ENCODE measurements at regions not wholly inside any gene's neighbourhood (a gene's known extent, or its start where the extent isn't known, plus 50 kb on each side); places are given as distances from the start of the nearest gene placed in this dataset.

- POLR2A ChIA-PET = interaction anchor here (0.6 to 6.0 kb wide), 32 partner anchors 7 to 426 kb away, joined by 3 to 81 read pairs (median 4); partner anchors contain the start of genes ATG10 and SSBP2
- H3K79me2 ChIP-seq (ENCODE audit: insufficient read depth, low read depth, low read length) = peaks cover 4% of the 10 kb centered on the region; the same call in 1 of the 2 replicates
- H3K4me3 ChIP-seq (ENCODE audit: low read depth, low read length, poor library complexity, severe bottlenecking) = peak overlapping the region; percentile 82
- H3K9me2 ChIP-seq (ENCODE audit: insufficient read depth, low read length) = no peaks in the 10 kb centered on the region; the same call in 1 of the 2 replicates
- H3K9me3 ChIP-seq (ENCODE audit: low read length) = no peaks in the 10 kb centered on the region
- BruUV-seq (replicated peaks) = no TSS peak
- TF ChIP-seq CTCF (conservative IDR thresholded peaks at IDR 0.05; ENCODE audit: low read length) = no peak
- TF ChIP-seq EZH2phosphoT487 (IDR thresholded peaks at IDR 0.05; ENCODE audit: borderline replicate concordance, low read depth, low read length) = no peak
- intact Hi-C loops (cut with micrococcal nuclease; ENCODE audit: unreplicated experiment) = loop anchor here (1.0 to 10.0 kb wide), 8 partner anchors 63 to 548 kb away; partner anchors contain the start of genes SSBP2 and ZCCHC9
- H4K20me1 ChIP-seq (ENCODE audit: insufficient read depth, low read length) = no peaks in the 10 kb centered on the region
- peak; percentile 15 for DNase-seq (ENCODE audit: low spot score)
- H2AFZ ChIP-seq (ENCODE audit: low read length) = peak overlapping the region; percentile 79
- H3K4me2 ChIP-seq (ENCODE audit: low read length) = peak overlapping the region; percentile 77
- CTCF ChIA-PET (ENCODE audit: unreplicated experiment) = interaction anchor here (0.7 to 1.5 kb wide), 4 partner anchors 64 to 141 kb away, joined by 3 to 6 read pairs (median 3); no protein-coding TSS in a partner anchor
- peaks cover 53% of the 10 kb centered on the region for H3K4me1 ChIP-seq (ENCODE audit: insufficient read depth, low read length, poor library complexity, severe bottlenecking)
- no peaks in the 10 kb centered on the region for H3K36me3 ChIP-seq (ENCODE audit: insufficient read depth, low read length)
- peak overlapping the region; percentile 92 for H3K27ac ChIP-seq (ENCODE audit: low read depth, low read length, poor library complexity, severe bottlenecking)
These were observed 99.8 kb upstream of the SSBP2 start for GRCh38 chr5:81850501-81851357.

GRCh38 chr5:81849770-81850367 lies 99.0 kb upstream of the SSBP2 start:
- Histone ChIP-seq H3K9me3 (ENCODE audit: low read length) (no peaks in the 10 kb centered on the region), H3K27ac (ENCODE audit: low read depth, low read length, poor library complexity, severe bottlenecking) (peak overlapping the region; percentile 92), H3K79me2 (ENCODE audit: insufficient read depth, low read depth, low read length) (peaks cover 4% of the 10 kb centered on the region; the same call in 1 of the 2 replicates), H3K4me1 (ENCODE audit: insufficient read depth, low read length, poor library complexity, severe bottlenecking) (peaks cover 45% of the 10 kb centered on the region), H3K36me3 (ENCODE audit: insufficient read depth, low read length) (no peaks in the 10 kb centered on the region), H3K4me2 (ENCODE audit: low read length) (peak overlapping the region; percentile 77), H3K9me2 (ENCODE audit: insufficient read depth, low read length) (no peaks in the 10 kb centered on the region; the same call in 1 of the 2 replicates), H3K4me3 (ENCODE audit: low read depth, low read length, poor library complexity, severe bottlenecking) (no peak overlapping the region), H2AFZ (ENCODE audit: low read length) (peak overlapping the region; percentile 79), H4K20me1 (ENCODE audit: insufficient read depth, low read length) (no peaks in the 10 kb centered on the region)
- DNase-seq (ENCODE audit: low spot score) = no peak
- ChIA-PET CTCF (ENCODE audit: unreplicated experiment) (interaction anchor here (0.8 to 1.3 kb wide), 2 partner anchors 63 to 99 kb away, joined by 3 to 4 read pairs; partner anchors contain the start of gene SSBP2), POLR2A (interaction anchor here (0.6 to 6.0 kb wide), 14 partner anchors 10 to 355 kb away, joined by 3 to 81 read pairs (median 4); partner anchors contain the start of gene SSBP2)
- TF ChIP-seq EZH2phosphoT487 (IDR thresholded peaks at IDR 0.05; ENCODE audit: borderline replicate concordance, low read depth, low read length) (no peak), CTCF (conservative IDR thresholded peaks at IDR 0.05; ENCODE audit: low read length) (no peak)
- intact Hi-C loops (cut with micrococcal nuclease; ENCODE audit: unreplicated experiment) = loop anchor here (5.0 to 10.0 kb wide), 5 partner anchors 215 to 548 kb away; partner anchors contain the start of gene ZCCHC9
- no TSS peak for BruUV-seq (replicated peaks)
